HL-60 (cell line): ENCODE measurements at regions not wholly inside any gene's neighbourhood (a gene's known extent, or its start where the extent isn't known, plus 50 kb on each side); places are given as distances from the start of the nearest gene placed in this dataset.

Experiments used
- POLR2AphosphoS5 ChIP-seq: IDR thresholded peaks from 2 replicates; pipeline ENCODE4 v1.6.1; 2012; ENCODE audit warnings: low read depth
- TF ChIP-seq, protein P1 (sequence below): IDR thresholded peaks from one replicate; pipeline ENCODE4 v1.5.1; 2011; ENCODE audit warnings: low read length, control low read depth, inconsistent platforms; ENCODE audit not compliant: insufficient read depth
- TF ChIP-seq, protein P2 (sequence below): IDR thresholded peaks from 2 replicates; pipeline ENCODE4 v1.6.1; 2012; ENCODE audit warnings: low read depth; ENCODE audit not compliant: insufficient replicate concordance

DNA sequence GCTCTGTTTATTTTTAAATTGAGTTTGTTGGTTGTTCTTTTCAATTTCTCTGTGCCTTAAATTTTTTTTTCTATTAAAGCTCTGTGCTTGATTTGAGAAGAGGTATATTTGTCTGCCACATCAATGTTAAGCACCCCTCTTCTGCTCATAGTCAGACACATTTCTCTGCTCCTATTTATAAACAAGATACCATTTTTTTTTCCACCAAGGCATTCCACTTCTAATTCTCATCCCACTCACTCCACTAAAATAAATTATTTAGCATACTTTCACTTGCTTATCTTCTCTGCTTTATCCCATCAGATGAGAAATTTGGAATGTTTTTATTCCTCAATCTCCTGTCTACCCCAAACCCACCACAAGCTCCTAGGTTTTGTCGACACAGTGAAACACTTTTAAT lies 127.0 kb upstream of the PDE5A start:
- TF ChIP-seq, protein P1, sequence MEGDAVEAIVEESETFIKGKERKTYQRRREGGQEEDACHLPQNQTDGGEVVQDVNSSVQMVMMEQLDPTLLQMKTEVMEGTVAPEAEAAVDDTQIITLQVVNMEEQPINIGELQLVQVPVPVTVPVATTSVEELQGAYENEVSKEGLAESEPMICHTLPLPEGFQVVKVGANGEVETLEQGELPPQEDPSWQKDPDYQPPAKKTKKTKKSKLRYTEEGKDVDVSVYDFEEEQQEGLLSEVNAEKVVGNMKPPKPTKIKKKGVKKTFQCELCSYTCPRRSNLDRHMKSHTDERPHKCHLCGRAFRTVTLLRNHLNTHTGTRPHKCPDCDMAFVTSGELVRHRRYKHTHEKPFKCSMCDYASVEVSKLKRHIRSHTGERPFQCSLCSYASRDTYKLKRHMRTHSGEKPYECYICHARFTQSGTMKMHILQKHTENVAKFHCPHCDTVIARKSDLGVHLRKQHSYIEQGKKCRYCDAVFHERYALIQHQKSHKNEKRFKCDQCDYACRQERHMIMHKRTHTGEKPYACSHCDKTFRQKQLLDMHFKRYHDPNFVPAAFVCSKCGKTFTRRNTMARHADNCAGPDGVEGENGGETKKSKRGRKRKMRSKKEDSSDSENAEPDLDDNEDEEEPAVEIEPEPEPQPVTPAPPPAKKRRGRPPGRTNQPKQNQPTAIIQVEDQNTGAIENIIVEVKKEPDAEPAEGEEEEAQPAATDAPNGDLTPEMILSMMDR = no peak
- TF ChIP-seq, protein P2, sequence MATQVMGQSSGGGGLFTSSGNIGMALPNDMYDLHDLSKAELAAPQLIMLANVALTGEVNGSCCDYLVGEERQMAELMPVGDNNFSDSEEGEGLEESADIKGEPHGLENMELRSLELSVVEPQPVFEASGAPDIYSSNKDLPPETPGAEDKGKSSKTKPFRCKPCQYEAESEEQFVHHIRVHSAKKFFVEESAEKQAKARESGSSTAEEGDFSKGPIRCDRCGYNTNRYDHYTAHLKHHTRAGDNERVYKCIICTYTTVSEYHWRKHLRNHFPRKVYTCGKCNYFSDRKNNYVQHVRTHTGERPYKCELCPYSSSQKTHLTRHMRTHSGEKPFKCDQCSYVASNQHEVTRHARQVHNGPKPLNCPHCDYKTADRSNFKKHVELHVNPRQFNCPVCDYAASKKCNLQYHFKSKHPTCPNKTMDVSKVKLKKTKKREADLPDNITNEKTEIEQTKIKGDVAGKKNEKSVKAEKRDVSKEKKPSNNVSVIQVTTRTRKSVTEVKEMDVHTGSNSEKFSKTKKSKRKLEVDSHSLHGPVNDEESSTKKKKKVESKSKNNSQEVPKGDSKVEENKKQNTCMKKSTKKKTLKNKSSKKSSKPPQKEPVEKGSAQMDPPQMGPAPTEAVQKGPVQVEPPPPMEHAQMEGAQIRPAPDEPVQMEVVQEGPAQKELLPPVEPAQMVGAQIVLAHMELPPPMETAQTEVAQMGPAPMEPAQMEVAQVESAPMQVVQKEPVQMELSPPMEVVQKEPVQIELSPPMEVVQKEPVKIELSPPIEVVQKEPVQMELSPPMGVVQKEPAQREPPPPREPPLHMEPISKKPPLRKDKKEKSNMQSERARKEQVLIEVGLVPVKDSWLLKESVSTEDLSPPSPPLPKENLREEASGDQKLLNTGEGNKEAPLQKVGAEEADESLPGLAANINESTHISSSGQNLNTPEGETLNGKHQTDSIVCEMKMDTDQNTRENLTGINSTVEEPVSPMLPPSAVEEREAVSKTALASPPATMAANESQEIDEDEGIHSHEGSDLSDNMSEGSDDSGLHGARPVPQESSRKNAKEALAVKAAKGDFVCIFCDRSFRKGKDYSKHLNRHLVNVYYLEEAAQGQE = no peak
- TF ChIP-seq POLR2AphosphoS5 = no peak
